Muscle layer of colon (tissue), 2 donors: ENCODE measurements at regions not wholly inside any gene's neighbourhood (a gene's known extent, or its start where the extent isn't known, plus 50 kb on each side); places are given as distances from the start of the nearest gene placed in this dataset.

Experiments used
- H3K27ac ChIP-seq: one replicate; pipeline ENCODE4 v1.7.0; 2013; ENCODE audit warnings: low read depth, mild to moderate bottlenecking, low read length, moderate library complexity
- H3K27me3 ChIP-seq, 2 donors: one replicate each; pipeline ENCODE4 v1.7.0; 2013; ENCODE audit warnings: low read length in 2 of 2, mild to moderate bottlenecking in 2 of 2; ENCODE audit not compliant: insufficient read depth in 2 of 2, control insufficient read depth in 1 of 2
- H3K36me3 ChIP-seq: one replicate; pipeline ENCODE4 v1.7.0; 2013; ENCODE audit warnings: mild to moderate bottlenecking, low read length; ENCODE audit not compliant: insufficient read depth
- H3K4me1 ChIP-seq: one replicate; pipeline ENCODE4 v1.7.0; 2013; ENCODE audit warnings: mild to moderate bottlenecking, low read length; ENCODE audit not compliant: insufficient read depth
- H3K4me3 ChIP-seq, 2 donors: one replicate each; pipeline ENCODE4 v1.7.0; 2013; ENCODE audit warnings: low read length in 2 of 2, low read depth in 1 of 2, mild to moderate bottlenecking in 1 of 2, moderate library complexity in 1 of 2
- H3K9ac ChIP-seq: one replicate; pipeline ENCODE4 v1.7.0; 2013; ENCODE audit warnings: low read length
- H3K9me3 ChIP-seq: one replicate; pipeline ENCODE4 v1.7.0; 2013; ENCODE audit warnings: mild to moderate bottlenecking, low read length
- donor health status: abdominal sarcoma.
- donor health status: Adenocarcinoma of cecum.

- Histone ChIP-seq H3K27me3 (no peaks in the 10 kb centered on the region), H3K36me3 (no peaks in the 10 kb centered on the region), H3K9me3 (no peaks in the 10 kb centered on the region), H3K4me1 (no peaks in the 10 kb centered on the region), H3K4me3 (no peak overlapping the region), H3K9ac (no peak overlapping the region), H3K27ac (no peak overlapping the region)
Measured at GRCh38 chr18:57991552-57991951, 52.5 kb upstream of the NEDD4L start.

DNA sequence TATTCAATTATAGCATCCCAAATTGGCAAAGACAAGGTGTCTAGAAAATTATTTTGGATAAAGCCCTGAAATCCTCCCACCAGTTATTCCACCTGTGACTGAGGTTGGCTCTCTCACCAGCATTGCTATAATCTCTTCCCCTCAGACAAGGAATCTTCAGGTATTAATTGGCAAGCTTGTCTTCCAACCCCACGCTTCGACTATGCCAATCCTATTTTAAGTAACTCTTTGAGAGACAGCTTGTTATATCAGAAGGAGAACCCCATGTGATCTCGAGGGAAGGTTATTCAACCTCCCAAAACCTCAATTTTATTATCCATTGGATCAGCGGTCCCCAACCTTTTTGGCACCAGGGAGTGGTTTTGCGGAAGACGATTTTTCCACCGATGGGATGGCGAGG lies 54.5 kb upstream of the NEDD4L start:
- H3K4me3 ChIP-seq, result no peak overlapping the region
- H3K9ac ChIP-seq, result no peak overlapping the region
- no peaks in the 10 kb centered on the region for H3K9me3 ChIP-seq
- no peak overlapping the region for H3K27ac ChIP-seq
- no peaks in the 10 kb centered on the region for H3K4me1 ChIP-seq
- no peaks in the 10 kb centered on the region for H3K36me3 ChIP-seq
- no peaks in the 10 kb centered on the region for H3K27me3 ChIP-seq

GRCh38 chr18:57984490-57985115 lies 59.4 kb upstream of the NEDD4L start:
- Histone ChIP-seq H3K4me1 (no peaks in the 10 kb centered on the region), H3K36me3 (no peaks in the 10 kb centered on the region), H3K4me3 (no peak overlapping the region), H3K9ac (no peak overlapping the region), H3K27me3 (no peaks in the 10 kb centered on the region), H3K9me3 (no peaks in the 10 kb centered on the region), H3K27ac (no peak overlapping the region)

DNA sequence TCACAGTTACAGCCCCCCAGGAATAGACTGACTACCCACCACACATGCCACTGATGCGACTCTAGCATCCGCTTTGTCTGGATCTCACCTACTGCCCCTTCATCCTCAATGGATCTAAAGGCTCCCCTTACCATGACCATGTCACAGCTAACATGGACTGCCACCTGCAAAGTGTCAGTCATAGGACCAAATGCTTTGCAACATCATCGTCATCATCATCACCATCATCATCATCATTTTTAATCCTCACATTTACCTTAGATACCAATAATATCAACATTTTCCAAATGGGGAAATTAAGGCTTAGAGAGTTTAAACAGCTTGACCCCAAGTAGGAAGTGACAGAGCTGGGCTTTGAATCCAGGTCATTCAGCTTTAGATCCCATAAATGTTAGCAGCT lies 60.1 kb upstream of the NEDD4L start:
- no peak overlapping the region for H3K4me3 ChIP-seq
- no peak overlapping the region for H3K27ac ChIP-seq
- no peaks in the 10 kb centered on the region for H3K36me3 ChIP-seq
- no peaks in the 10 kb centered on the region for H3K9me3 ChIP-seq
- H3K27me3 ChIP-seq, result no peaks in the 10 kb centered on the region
- H3K9ac ChIP-seq, result no peak overlapping the region
- H3K4me1 ChIP-seq, result no peaks in the 10 kb centered on the region

DNA sequence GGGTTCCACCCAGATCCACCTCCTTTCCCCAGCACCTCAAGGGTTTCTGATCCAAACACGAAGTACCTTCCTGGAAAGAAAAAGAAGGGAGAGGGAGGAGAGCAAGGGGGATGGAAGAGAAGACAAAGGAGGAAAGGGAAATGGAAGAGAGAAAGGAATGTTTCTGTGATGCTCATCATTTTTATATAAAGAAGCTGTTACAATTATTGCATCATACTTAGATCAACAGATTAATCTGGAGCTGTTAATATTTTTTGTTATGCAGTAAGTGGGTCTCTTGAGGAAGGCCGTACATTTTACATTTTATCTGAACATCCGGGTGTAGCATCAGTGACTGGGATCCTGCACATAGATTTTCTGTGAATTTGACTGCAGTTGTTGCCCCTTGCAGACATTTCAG lies 60.6 kb upstream of the NEDD4L start:
- Histone ChIP-seq H3K4me3 (no peak overlapping the region), H3K36me3 (no peaks in the 10 kb centered on the region), H3K27me3 (no peaks in the 10 kb centered on the region), H3K9me3 (no peaks in the 10 kb centered on the region), H3K9ac (no peak overlapping the region), H3K4me1 (no peaks in the 10 kb centered on the region), H3K27ac (no peak overlapping the region)

GRCh38 chr18:57982372-57983021 lies 61.5 kb upstream of the NEDD4L start:
- Histone ChIP-seq H3K4me1 (no peaks in the 10 kb centered on the region), H3K36me3 (no peaks in the 10 kb centered on the region), H3K4me3 (no peak overlapping the region), H3K9ac (no peak overlapping the region), H3K27ac (no peak overlapping the region), H3K27me3 (no peaks in the 10 kb centered on the region), H3K9me3 (no peaks in the 10 kb centered on the region)

DNA sequence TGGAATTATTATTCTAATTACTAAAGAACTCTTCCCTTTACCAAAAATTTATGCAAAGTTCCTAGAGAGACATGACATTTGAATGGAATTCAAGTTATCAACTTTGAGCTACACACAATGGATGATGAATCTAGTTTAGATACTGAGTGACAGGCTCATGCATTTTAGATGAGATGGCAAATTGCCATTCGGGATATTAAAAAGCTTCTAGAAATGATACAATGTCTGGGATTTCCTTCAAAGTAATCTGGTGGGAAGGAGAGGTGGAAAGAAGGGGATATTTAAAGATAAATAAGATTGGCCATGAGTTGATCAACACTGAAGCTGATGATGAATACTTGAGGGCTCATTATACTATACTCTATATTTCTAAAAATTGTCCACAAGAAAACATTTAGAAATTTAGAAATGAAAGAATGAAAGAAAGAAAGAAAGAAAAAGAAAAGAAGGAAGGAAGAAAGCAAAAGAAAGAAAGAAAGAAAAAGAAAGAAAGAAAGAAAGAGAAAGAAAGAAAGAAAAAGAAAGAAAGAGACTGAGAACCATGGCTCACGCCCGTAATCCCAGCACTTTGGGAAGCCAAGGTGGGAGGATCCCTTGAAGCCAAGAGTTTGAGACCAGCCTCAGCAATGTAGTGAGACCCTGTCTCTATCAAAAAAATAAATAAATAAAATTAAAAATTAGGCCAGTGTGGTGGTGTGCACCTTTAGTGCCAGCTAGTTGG lies 62.6 kb upstream of the NEDD4L start:
- H3K27me3 ChIP-seq, result no peaks in the 10 kb centered on the region
- no peaks in the 10 kb centered on the region for H3K4me1 ChIP-seq
- H3K27ac ChIP-seq, result no peak overlapping the region
- no peak overlapping the region for H3K9ac ChIP-seq
- no peaks in the 10 kb centered on the region for H3K36me3 ChIP-seq
- no peak overlapping the region for H3K4me3 ChIP-seq
- H3K9me3 ChIP-seq, result no peaks in the 10 kb centered on the region

DNA sequence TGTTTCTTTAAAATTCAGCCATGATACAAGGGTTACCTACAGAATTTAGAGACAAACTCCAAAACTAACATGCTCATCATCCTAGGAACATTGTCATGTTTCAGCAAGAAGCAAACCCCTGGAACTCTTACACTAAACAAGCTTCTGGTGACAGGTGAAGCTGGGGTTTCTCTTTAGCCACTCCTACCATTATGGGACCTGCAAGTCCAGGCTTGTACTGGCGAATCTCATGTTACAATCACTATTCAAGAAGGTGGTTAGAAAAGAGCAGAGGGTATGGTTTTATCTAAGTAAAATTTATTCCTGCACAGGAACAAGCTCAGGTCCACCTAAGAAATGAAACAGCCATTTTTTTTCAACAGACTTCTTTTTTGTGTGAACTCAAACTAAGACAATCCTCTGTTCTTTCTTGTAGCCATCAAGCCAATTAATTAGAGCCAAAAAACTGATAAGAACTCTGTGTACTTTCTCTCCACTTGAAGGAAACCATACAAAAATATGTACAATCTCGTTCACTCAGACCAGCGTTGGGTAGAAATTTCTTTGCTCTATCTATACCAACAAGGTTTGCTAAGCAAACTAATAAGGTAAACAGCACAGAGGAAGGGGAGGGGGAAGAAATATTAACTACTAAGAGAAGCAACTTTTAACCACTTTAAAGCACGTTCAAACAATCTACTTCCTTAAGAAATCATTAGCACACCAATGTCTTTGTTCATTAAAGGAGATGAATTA lies 63.3 kb upstream of the NEDD4L start:
- Histone ChIP-seq H3K9me3 (no peaks in the 10 kb centered on the region), H3K36me3 (no peaks in the 10 kb centered on the region), H3K9ac (no peak overlapping the region), H3K4me1 (no peaks in the 10 kb centered on the region), H3K4me3 (no peak overlapping the region), H3K27me3 (no peaks in the 10 kb centered on the region), H3K27ac (no peak overlapping the region)

GRCh38 chr18:57976230-57976773 lies 67.7 kb upstream of the NEDD4L start:
- H3K4me3 ChIP-seq, result no peak overlapping the region
- H3K27ac ChIP-seq, result no peak overlapping the region
- no peaks in the 10 kb centered on the region for H3K9me3 ChIP-seq
- no peak overlapping the region for H3K9ac ChIP-seq
- H3K36me3 ChIP-seq, result no peaks in the 10 kb centered on the region
- no peaks in the 10 kb centered on the region for H3K27me3 ChIP-seq
- H3K4me1 ChIP-seq, result no peaks in the 10 kb centered on the region

DNA sequence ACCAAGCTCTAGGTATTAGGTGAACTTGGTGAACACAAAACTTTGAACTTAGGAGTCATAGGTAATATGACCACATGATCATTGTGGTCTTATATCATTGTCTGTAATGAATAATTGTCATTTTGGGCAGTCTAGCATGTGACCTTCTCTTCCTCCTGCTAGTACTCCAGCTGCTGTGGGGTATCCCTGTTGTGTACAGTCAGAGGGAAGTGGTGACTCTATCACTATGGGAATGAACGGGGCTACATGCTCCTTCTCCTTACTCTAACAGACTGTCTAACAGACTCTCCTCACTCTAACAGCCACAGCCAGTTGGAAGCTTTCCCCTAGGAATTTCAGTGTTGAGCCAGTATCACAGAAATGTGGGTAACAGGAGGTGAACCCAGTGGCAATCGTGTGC lies 68.2 kb upstream of the NEDD4L start:
- Histone ChIP-seq H3K27ac (no peak overlapping the region), H3K4me3 (no peak overlapping the region), H3K9me3 (no peaks in the 10 kb centered on the region), H3K27me3 (no peaks in the 10 kb centered on the region), H3K4me1 (no peaks in the 10 kb centered on the region), H3K36me3 (no peaks in the 10 kb centered on the region), H3K9ac (no peak overlapping the region)

DNA sequence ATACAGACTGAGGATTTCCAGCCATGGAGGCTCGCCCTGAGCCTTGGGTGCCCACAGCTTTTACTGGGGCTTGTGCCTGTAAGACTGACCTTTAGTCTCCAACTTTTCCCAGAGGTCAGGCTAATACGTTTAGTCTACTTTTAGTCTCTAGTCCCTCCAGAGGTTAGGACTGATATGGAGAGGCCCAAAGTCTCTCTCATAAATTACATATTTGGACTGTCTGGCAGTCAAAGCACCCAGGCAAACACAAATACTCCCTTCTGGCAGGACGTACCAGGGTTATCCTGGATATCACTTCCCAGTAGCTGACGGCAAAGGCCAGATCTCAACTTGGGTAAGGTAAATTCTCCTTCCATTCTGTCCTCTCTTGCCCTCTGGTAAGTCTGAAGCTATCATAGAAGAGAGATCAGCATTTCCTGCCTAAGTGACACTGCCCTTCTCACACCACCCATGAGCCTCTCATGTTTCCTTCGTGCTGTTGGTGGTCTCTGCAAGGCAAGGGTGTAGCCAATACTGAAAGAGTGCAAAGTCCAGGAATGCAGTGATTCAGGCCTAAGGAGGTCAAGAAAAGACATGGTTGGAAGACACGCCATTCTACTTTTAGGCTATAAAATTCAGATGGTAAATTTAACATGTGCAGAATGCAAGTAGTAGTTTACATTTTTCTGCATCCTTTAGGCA lies 69.3 kb upstream of the NEDD4L start:
- Histone ChIP-seq H3K36me3 (no peaks in the 10 kb centered on the region), H3K27ac (no peak overlapping the region), H3K4me1 (no peaks in the 10 kb centered on the region), H3K4me3 (no peak overlapping the region), H3K9me3 (no peaks in the 10 kb centered on the region), H3K27me3 (no peaks in the 10 kb centered on the region), H3K9ac (no peak overlapping the region)
